ENCODE measurements at regions not wholly inside any gene's neighbourhood (a gene's known extent, or its start where the extent isn't known, plus 50 kb on each side); places are given as distances from the start of the nearest gene placed in this dataset.

DNA sequence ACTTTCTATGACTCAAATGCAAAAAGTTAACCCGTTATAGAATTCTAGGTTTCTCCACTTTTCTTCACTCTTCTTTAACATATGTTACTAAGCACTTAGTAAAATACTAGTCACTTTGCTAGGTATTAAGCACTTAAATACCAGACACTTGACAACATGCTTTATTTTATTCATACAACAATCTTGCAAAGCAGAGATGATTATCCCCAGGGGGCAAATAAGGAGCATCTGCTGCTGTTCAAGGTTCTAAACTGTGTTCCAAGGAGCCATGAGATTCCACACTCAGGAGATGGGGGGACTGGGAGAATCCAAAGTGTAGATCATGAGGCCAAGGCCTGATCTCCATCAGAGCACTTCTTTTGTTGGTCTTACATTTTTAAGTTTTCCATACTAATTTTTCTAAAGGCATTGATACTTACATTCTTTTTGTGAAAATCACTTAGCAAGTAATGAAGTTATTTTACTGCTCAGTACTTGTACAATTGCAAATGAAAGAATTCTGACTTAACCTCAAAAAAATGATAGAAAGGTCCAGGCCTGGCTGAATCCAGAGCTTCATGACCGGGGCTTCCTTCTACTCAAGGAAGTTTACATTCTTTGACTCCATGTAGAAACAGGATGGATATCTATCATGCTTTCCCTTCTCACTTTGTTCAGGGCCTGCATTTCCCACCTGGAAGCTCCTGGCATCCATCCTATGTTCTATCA is 504.4 kb upstream of the WWC1 start:
- TF ChIP-seq, protein P1, sequence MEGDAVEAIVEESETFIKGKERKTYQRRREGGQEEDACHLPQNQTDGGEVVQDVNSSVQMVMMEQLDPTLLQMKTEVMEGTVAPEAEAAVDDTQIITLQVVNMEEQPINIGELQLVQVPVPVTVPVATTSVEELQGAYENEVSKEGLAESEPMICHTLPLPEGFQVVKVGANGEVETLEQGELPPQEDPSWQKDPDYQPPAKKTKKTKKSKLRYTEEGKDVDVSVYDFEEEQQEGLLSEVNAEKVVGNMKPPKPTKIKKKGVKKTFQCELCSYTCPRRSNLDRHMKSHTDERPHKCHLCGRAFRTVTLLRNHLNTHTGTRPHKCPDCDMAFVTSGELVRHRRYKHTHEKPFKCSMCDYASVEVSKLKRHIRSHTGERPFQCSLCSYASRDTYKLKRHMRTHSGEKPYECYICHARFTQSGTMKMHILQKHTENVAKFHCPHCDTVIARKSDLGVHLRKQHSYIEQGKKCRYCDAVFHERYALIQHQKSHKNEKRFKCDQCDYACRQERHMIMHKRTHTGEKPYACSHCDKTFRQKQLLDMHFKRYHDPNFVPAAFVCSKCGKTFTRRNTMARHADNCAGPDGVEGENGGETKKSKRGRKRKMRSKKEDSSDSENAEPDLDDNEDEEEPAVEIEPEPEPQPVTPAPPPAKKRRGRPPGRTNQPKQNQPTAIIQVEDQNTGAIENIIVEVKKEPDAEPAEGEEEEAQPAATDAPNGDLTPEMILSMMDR (IDR thresholded peaks at IDR 0.05; ENCODE audit: low read depth, low read length, missing control alignments): no peak

GRCh38 chr5:167790045-167790444 is 501.4 kb upstream of the WWC1 start:
- TF ChIP-seq, protein P1 (IDR thresholded peaks at IDR 0.05; ENCODE audit: low read depth, low read length, missing control alignments): no peak
- H3K4me3 ChIP-seq (ENCODE audit: low read depth, low read length): no peak overlapping the region
- DNase-seq (ENCODE audit: low read depth): no peak

More for the DNA sequence above, 504.4 kb upstream of the WWC1 start:
- no peak overlapping the region for H3K4me3 ChIP-seq (ENCODE audit: low read depth, low read length)
- no peak for DNase-seq (ENCODE audit: low read depth)

- TF ChIP-seq, protein P1 (IDR thresholded peaks at IDR 0.05; ENCODE audit: low read depth, low read length, missing control alignments): no peak
- DNase-seq (ENCODE audit: low read depth): no peak
These were observed 500.8 kb upstream of the WWC1 start for GRCh38 chr5:167790462-167791260.

GRCh38 chr5:167792514-167792913 is 498.9 kb upstream of the WWC1 start:
- DNase-seq (ENCODE audit: low read depth): no peak
- TF ChIP-seq, protein P1 (IDR thresholded peaks at IDR 0.05; ENCODE audit: low read depth, low read length, missing control alignments): no peak
- H3K4me3 ChIP-seq (ENCODE audit: low read depth, low read length): no peak overlapping the region

More at GRCh38 chr5:167790462-167791260, 500.8 kb upstream of the WWC1 start:
- H3K4me3 ChIP-seq (ENCODE audit: low read depth, low read length): no peak overlapping the region

DNA sequence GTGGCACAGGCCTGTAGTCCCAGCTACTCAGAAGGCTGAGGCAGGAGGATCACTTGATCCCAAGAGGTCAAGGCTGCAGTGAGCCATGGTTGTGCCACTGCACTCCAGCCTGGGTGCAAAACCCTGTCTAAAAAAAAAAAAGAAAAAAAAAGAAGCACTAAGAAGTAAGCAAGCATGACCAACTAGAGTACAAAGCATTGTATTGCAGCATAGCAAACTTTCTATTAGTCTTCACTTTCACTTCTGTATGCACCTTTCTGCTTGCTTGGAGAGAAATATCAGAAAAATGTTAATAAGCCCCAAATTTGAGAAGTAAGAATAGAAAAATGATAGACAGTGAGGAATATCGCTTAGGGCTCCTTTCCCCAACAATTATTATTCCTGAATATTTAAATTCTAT is 497.7 kb upstream of the WWC1 start:
- TF ChIP-seq, protein P1 (IDR thresholded peaks at IDR 0.05; ENCODE audit: low read depth, low read length, missing control alignments): no peak
- DNase-seq (ENCODE audit: low read depth): no peak
- no peak overlapping the region for H3K4me3 ChIP-seq (ENCODE audit: low read depth, low read length)

GRCh38 chr5:167794121-167794520 is 497.3 kb upstream of the WWC1 start:
- TF ChIP-seq, protein P1 (IDR thresholded peaks at IDR 0.05; ENCODE audit: low read depth, low read length, missing control alignments): no peak
- no peak overlapping the region for H3K4me3 ChIP-seq (ENCODE audit: low read depth, low read length)
- no peak for DNase-seq (ENCODE audit: low read depth)

Measured in GM12864 (cell line).